ENCODE measurements at regions not wholly inside any gene's neighbourhood (a gene's known extent, or its start where the extent isn't known, plus 50 kb on each side); places are given as distances from the start of the nearest gene placed in this dataset.

GRCh38 chr20:12375967-12376366, 458.3 kb downstream of the BTBD3 start:
- Mint-ChIP-seq H3K27me3 (ENCODE audit: low read depth, unreplicated experiment) (peaks cover 2% of the 10 kb centered on the region), H3K4me1 (ENCODE audit: low read depth, unreplicated experiment) (no peaks in the 10 kb centered on the region), H3K9me3 (ENCODE audit: unreplicated experiment) (no peaks in the 10 kb centered on the region), H3K36me3 (ENCODE audit: low read depth, unreplicated experiment) (no peaks in the 10 kb centered on the region), H3K27ac (ENCODE audit: unreplicated experiment) (no peak overlapping the region), H3K4me3 (ENCODE audit: unreplicated experiment) (no peak overlapping the region)
- DNase-seq (ENCODE audit: low read depth): no peak
- Histone ChIP-seq H3K27ac (ENCODE audit: low read depth, low read length) (no peak overlapping the region), H3K79me2 (ENCODE audit: insufficient read depth, low read length) (no peaks in the 10 kb centered on the region), H3K4me2 (ENCODE audit: low read length) (no peak overlapping the region), H3K9me3 (ENCODE audit: insufficient read depth, low read depth, low read length) (peaks cover 3% of the 10 kb centered on the region), H3K4me3 (ENCODE audit: insufficient read depth, low read depth, low read length) (no peak overlapping the region), H3K27me3 (ENCODE audit: insufficient read depth, low read length) (no peaks in the 10 kb centered on the region), H2AFZ (ENCODE audit: low read depth, low read length) (no peak overlapping the region), H3K36me3 (ENCODE audit: insufficient read depth, low read length) (no peaks in the 10 kb centered on the region), H4K20me1 (ENCODE audit: insufficient read depth, low read length) (no peaks in the 10 kb centered on the region), H3K9ac (ENCODE audit: low read length) (no peak overlapping the region), H3K4me1 (ENCODE audit: insufficient read depth, low read length) (no peaks in the 10 kb centered on the region)
- TF ChIP-seq, protein P1, sequence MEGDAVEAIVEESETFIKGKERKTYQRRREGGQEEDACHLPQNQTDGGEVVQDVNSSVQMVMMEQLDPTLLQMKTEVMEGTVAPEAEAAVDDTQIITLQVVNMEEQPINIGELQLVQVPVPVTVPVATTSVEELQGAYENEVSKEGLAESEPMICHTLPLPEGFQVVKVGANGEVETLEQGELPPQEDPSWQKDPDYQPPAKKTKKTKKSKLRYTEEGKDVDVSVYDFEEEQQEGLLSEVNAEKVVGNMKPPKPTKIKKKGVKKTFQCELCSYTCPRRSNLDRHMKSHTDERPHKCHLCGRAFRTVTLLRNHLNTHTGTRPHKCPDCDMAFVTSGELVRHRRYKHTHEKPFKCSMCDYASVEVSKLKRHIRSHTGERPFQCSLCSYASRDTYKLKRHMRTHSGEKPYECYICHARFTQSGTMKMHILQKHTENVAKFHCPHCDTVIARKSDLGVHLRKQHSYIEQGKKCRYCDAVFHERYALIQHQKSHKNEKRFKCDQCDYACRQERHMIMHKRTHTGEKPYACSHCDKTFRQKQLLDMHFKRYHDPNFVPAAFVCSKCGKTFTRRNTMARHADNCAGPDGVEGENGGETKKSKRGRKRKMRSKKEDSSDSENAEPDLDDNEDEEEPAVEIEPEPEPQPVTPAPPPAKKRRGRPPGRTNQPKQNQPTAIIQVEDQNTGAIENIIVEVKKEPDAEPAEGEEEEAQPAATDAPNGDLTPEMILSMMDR (IDR thresholded peaks at IDR 0.05; ENCODE audit: insufficient read depth, low read depth, low read length): no peak
- no peak for TF ChIP-seq EZH2 (IDR thresholded peaks at IDR 0.05; ENCODE audit: insufficient read depth, low read length)
- FAIRE-seq: no peak

DNA sequence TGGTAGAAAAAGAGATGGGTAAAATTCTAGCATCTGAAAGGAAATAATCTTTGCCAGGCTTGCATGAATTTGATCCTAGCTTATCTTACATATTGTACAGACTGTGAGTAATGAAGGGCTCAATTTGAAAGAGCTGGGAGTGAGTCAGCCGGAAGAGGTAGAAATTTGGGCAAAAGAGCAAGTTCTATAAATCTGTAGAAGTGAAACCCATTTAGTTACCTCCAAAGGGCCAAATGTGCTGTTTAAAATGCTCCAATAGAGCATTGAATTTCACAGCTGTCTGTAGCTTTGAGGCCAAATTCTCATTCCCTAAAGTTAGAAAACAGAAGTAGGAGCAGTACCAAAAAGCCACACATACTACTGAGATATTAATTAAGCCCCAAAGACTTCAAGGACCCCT, 466.1 kb downstream of the BTBD3 start:
- H3K36me3 Mint-ChIP-seq (ENCODE audit: low read depth, unreplicated experiment): no peaks in the 10 kb centered on the region
- Histone ChIP-seq H3K4me1 (ENCODE audit: insufficient read depth, low read length) (no peaks in the 10 kb centered on the region), H3K79me2 (ENCODE audit: insufficient read depth, low read length) (no peaks in the 10 kb centered on the region), H3K4me2 (ENCODE audit: low read length) (no peak overlapping the region), H4K20me1 (ENCODE audit: insufficient read depth, low read length) (no peaks in the 10 kb centered on the region), H3K9me3 (ENCODE audit: insufficient read depth, low read depth, low read length) (no peaks in the 10 kb centered on the region), H2AFZ (ENCODE audit: low read depth, low read length) (no peak overlapping the region), H3K27me3 (ENCODE audit: insufficient read depth, low read length) (no peaks in the 10 kb centered on the region), H3K4me3 (ENCODE audit: insufficient read depth, low read depth, low read length) (no peak overlapping the region), H3K27ac (ENCODE audit: low read depth, low read length) (no peak overlapping the region), H3K36me3 (ENCODE audit: insufficient read depth, low read length) (no peaks in the 10 kb centered on the region), H3K9ac (ENCODE audit: low read length) (no peak overlapping the region)
- FAIRE-seq: no peak
- H3K4me1 Mint-ChIP-seq (ENCODE audit: low read depth, unreplicated experiment): peaks cover 10% of the 10 kb centered on the region
- no peak overlapping the region for H3K4me3 Mint-ChIP-seq (ENCODE audit: unreplicated experiment)
- no peaks in the 10 kb centered on the region for H3K27me3 Mint-ChIP-seq (ENCODE audit: low read depth, unreplicated experiment)
- no peak for DNase-seq (ENCODE audit: low read depth)
- no peaks in the 10 kb centered on the region for H3K9me3 Mint-ChIP-seq (ENCODE audit: unreplicated experiment)
- no peak for TF ChIP-seq EZH2 (IDR thresholded peaks at IDR 0.05; ENCODE audit: insufficient read depth, low read length)
- TF ChIP-seq, protein P1 (IDR thresholded peaks at IDR 0.05; ENCODE audit: insufficient read depth, low read depth, low read length): no peak
- no peak overlapping the region for H3K27ac Mint-ChIP-seq (ENCODE audit: unreplicated experiment)

- Mint-ChIP-seq H3K9me3 (ENCODE audit: unreplicated experiment) (no peaks in the 10 kb centered on the region), H3K36me3 (ENCODE audit: low read depth, unreplicated experiment) (no peaks in the 10 kb centered on the region), H3K27me3 (ENCODE audit: low read depth, unreplicated experiment) (no peaks in the 10 kb centered on the region), H3K4me1 (ENCODE audit: low read depth, unreplicated experiment) (peaks cover 11% of the 10 kb centered on the region), H3K27ac (ENCODE audit: unreplicated experiment) (no peak overlapping the region), H3K4me3 (ENCODE audit: unreplicated experiment) (no peak overlapping the region)
- H2AFZ ChIP-seq (ENCODE audit: low read depth, low read length): no peak overlapping the region
- H3K27ac ChIP-seq (ENCODE audit: low read depth, low read length): no peak overlapping the region
- no peaks in the 10 kb centered on the region for H3K27me3 ChIP-seq (ENCODE audit: insufficient read depth, low read length)
- H4K20me1 ChIP-seq (ENCODE audit: insufficient read depth, low read length): no peaks in the 10 kb centered on the region
- H3K9ac ChIP-seq (ENCODE audit: low read length): no peak overlapping the region
- no peak for FAIRE-seq
- no peak for TF ChIP-seq EZH2 (IDR thresholded peaks at IDR 0.05; ENCODE audit: insufficient read depth, low read length)
- no peak overlapping the region for H3K4me2 ChIP-seq (ENCODE audit: low read length)
- no peak for DNase-seq (ENCODE audit: low read depth)
- H3K79me2 ChIP-seq (ENCODE audit: insufficient read depth, low read length): no peaks in the 10 kb centered on the region
- no peak overlapping the region for H3K4me3 ChIP-seq (ENCODE audit: insufficient read depth, low read depth, low read length)
- H3K9me3 ChIP-seq (ENCODE audit: insufficient read depth, low read depth, low read length): no peaks in the 10 kb centered on the region
- no peaks in the 10 kb centered on the region for H3K36me3 ChIP-seq (ENCODE audit: insufficient read depth, low read length)
- no peaks in the 10 kb centered on the region for H3K4me1 ChIP-seq (ENCODE audit: insufficient read depth, low read length)
These were observed 469.1 kb downstream of the BTBD3 start for GRCh38 chr20:12386821-12387220.
